C1 segment of cervical spinal cord (tissue), 14 donors: ENCODE measurements at regions not wholly inside any gene's neighbourhood (a gene's known extent, or its start where the extent isn't known, plus 50 kb on each side); places are given as distances from the start of the nearest gene placed in this dataset.
"Not testable (repeated sequence)": the region's sequence is repeated elsewhere in the genome, so short reads cannot be mapped to it uniquely, and the experiment has no call there.

ENCODE experiments used
- DNase-seq, 14 donors: peaks; one replicate each; lab custom pipeline; 2025; lab: John Stamatoyannopoulos, UW

DNA sequence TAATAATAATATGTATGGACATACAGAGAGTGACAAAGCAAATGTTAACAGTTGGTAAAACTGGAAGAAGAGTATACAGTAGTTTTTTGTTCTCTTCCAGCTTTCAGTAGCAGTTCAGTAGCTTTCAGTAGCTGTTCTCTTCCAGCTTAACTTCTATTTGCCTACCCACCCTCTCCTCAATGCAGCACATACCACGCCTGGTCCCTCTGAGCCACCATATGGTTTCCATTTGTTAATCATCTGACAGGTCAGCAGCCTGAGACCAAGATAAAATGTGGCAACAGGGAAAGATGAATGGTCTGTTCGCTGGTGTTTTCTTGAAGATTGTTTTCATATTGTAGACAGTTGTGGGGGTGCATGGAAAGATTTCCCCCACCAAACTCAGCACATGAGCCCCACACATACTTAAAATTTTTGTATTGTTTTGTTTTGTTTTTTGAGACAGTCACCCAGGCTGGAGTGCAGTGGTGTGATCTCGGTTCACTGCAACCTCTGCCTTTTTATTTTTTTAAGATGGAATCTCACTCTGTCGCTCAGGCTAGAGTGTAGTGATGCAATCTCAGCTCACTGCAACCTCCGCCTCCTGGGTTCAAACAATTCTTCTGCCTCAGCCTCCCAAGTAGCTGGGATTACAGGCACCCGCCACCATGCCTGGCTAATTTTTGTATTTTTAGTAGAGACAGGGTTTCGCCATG, 56.8 kb downstream of the ATP6V0E2 start:
- peak in 1 of 14 donors; percentile 23 for DNase-seq

GRCh38 chr7:149933776-149934175, 60.0 kb downstream of the ATP6V0E2 start:
- DNase-seq = not testable (repeated sequence)

DNA sequence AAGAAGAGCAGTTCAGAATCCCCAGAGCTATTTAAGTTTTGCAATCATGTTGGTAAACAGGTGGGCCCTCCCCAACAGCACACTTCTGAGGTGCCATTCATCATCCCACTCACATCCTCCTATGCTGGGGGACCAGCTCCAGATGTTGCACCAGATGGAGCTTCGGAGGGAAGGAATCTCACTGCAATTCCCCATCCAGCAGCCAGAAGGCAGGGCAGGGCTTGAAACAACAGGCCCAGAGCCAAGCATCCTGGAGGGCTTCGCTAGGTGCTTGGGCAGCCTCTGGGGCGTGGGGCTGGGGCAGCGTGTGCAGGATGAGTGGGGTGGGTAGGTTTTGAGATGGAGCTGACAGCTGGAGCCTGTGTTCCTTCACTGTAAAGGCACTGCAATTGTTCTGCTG, 73.6 kb downstream of the ATP6V0E2 start:
- not testable (repeated sequence) for DNase-seq

DNA sequence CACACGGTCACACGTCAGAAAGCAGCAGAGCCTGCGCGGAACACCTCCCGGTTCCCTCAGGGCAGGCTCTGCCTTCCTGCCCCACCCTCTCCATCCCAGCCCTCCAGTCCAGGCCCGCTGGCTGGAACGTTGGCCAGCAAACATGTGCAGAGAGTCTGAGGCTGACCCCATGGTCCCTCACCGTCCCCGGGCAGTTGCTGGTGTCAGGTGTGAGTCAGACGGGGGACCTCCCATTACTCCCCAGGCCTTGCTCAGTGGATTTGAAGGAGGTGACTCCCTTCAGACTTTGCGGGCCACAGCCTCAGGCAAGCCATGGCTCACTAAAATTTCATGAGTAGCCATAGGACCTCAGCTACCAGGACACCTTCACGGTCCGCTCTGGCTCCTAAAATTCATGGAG, 74.7 kb downstream of the ATP6V0E2 start:
- DNase-seq = not testable (repeated sequence)

GRCh38 chr7:149949863-149950577, 76.3 kb downstream of the ATP6V0E2 start:
- DNase-seq = not testable (repeated sequence)

DNA sequence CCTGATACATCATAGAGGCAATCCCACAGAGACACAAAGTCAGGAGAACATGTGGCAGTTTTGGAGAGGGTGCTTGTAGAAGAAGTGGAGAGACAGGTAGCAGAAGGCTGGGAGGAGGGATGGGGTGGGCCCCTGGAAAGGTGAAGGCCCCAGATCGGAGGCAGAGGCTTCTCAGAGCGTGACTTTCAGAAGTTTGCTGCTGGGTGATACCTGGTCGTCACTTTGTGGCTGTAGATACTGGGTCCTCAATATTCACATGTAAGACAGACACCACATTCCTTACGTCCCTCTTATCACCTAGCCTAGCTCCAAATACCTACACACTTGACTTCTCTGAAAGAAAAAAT, 76.8 kb downstream of the ATP6V0E2 start:
- not testable (repeated sequence) for DNase-seq

DNA sequence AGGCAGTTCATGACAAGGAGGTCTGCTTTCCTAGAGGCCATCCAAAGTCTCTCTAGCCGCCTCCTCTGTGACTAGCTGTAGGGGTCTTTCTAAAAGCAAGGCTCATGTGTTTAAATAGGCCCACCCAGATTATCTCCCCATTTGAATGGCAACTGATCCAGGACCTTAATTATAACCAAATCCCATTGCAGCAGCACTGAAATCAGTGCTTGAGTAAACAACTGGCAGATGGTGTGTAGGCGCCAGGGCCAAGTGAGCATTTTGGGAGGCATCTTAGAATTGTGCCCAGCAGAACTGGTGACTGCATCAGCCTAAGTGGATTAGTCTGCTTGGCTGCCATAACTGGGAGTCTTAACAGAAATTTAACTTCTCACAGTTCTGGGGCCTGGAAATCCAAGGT, 77.8 kb downstream of the ATP6V0E2 start:
- peak in 1 of 14 donors; percentile 26 for DNase-seq

DNA sequence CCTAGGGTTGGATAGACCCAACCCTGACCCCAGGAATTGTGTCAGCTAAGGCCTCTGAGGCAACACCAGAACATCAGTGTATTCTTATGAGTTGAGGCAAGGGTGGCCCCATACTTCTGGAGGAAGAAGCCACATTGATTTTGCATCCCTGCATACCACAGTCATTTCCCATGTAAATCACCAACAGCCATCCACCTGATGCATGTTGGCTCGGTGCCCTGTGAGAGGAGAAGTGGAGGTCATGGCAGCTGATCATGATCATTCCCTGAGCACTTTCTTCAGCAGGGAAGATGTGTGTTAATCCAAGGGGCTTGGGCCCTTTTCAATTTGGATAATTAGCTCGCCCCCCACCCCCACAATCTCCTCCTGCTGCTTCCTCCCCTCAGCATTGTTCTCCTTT, 85.1 kb downstream of the ATP6V0E2 start:
- not testable (repeated sequence) for DNase-seq

GRCh38 chr7:149960863-149961262, 87.1 kb downstream of the ATP6V0E2 start:
- not testable (repeated sequence) for DNase-seq

DNA sequence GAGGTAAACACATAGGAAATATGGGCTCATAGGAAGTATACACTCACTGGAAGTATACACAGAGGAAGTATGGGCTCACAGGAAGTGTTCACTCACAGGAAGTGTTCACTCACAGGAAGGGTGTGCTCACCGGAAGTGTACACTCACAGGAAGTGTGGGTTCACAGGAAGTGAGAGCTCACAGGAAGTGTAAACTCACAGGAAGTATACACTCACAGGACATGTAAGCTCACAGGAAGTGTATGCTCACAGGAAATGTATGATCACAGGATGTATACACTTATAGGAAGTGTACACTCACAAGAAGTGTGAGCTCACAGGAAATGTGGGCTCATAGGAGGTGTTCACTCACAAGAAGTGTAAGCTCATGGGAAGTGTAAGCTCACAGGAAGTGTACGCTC, 88.1 kb downstream of the ATP6V0E2 start:
- not testable (repeated sequence) for DNase-seq

DNA sequence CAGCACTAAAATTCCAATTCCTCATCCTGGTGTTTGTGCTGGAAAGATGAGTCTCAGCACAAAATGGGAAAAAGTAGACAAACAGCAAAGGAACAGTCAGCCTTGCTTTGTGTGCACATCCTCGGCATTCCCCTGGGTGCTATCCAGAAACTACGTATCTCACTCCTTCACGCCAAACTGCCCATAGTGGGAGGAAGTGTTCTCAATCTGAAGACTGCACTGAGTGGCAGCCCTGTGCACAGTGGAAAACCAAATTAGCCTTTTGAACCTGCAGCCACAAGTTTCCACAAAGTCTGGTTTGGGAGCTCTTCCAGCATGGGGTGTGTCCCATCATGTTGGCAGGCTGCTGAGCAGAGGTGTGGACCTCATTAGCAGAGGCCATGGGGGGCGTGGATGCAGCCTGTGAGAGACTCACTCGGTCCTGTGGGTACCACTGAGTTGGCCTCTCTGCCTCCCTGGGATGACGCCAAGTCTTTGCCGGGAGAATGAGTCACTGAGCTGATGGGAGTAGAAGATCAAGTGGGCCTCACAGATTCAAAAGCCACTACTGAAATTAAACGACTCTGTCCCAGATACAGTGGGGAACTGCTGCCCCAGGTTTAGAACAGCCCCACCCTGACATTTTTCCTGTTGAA, 89.0 kb downstream of the ATP6V0E2 start:
- peak in 2 of 14 donors; percentile 49 to 69 for DNase-seq

GRCh38 chr7:149963985-149964384, 90.2 kb downstream of the ATP6V0E2 start:
- not testable (repeated sequence) for DNase-seq

- DNase-seq = not testable (repeated sequence)
Observed at GRCh38 chr7:149966444-149966843, 92.7 kb downstream of the ATP6V0E2 start.

DNA sequence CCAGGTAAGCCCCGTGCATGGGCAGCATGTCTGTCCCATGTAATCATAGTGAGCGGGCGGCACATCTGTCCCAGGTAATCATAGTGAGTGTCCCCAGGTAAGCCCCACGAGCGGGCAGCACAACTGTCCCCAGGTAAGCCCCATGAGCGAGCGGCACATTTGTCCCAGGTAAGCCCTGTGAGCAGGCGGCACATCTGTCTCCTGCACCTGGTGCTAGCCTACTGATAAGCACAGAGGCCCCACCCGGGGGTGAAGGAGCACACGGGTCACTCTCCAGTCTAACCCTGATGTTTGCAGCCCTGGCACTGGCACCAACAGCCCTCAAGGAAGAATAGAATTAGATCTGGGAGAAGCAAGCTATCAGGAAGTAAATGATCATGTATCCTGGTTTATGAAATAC, 99.2 kb downstream of the ATP6V0E2 start:
- DNase-seq = not testable (repeated sequence)

DNA sequence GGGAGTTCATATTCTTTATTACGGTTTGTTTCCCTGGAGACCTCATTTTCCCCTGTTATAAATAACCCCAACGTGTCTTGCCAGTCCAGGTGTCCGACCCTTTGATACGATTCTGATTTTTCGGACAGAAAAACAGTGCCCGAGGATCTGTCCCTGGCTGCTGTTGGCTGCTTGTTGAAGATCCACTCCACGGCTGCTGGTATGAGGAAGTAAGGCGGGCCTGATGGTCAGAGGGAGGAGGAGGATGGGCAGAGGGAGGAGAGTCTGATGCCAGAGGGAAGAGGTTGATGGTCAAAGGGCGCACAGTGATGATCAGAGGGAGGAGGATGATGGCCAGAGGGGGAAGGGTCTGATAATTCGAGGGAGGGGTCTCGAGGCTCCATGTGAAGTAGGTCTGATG, 99.9 kb downstream of the ATP6V0E2 start:
- not testable (repeated sequence) for DNase-seq

DNA sequence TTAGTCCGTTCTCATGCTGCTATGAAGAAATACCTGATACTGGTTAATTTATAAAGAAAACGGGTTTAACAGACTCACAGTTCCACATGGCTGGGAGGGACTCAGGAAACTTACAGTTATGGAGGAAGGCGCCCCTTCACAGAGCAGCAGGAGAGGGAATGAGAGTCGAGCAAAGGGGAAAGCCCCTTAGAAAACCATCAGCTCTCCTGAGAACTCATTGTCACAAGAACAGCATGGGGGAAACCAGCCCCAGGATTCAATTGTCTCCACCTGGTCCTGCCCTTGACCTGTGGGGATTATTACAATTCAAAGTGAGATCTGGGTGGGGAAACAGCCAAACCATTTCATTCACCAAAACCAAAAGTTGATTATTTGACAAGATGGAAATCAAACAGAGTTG, 101.8 kb downstream of the ATP6V0E2 start:
- not testable (repeated sequence) for DNase-seq

DNA sequence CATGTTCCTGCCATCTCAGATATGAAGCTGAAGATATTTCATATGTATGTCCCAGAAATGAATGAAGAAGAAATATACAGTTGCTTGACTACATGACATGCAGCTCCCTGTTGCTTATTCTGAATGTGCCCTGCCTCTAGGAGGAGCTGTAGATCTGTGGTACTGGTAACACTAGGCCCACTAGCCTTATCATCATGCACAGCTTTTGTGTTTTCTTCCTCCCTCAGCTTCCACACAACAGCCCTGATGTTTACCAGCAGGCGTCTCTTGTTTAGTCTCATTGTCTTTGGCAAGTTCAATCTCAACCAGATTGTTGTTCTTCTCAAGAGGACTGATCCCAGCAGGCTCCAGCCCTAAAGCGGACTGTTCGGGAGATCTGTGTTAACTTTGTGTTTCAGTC, 104.8 kb downstream of the ATP6V0E2 start:
- not testable (repeated sequence) for DNase-seq

- not testable (repeated sequence) for DNase-seq
Observed at GRCh38 chr7:149978944-149979343, 105.2 kb downstream of the ATP6V0E2 start.

DNA sequence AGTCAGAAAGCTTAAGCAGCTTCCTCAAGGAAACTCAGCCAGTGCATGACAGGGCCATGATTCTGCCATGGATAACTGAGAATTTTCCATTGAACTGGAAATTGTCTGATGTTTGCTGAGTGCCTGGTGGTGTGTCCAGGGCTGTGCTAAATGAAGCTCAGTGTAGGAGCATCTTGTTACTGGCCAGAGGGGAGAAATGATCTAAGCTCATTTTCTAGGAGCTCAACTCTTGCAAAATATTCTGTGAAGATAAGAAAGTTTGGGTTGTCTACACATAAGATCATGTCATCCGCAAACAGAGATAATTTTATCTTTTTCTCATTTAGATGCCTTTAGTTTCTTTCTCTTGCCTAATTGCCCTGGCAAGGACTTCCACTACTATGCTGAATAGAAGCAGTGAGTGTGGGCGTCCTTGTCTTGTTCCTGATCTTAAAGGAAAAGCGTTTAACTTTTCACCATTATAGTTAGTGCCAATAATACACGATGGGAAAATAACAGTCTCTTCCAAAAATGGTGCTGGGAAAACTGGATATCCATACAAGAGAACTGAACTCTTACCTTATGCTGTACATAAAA, 108.9 kb downstream of the ATP6V0E2 start:
- not testable (repeated sequence) for DNase-seq

- DNase-seq = not testable (repeated sequence)
Observed at GRCh38 chr7:149986866-149987265, 113.1 kb downstream of the ATP6V0E2 start.

GRCh38 chr7:149991652-149992302, 118.0 kb downstream of the ATP6V0E2 start:
- not testable (repeated sequence) for DNase-seq

DNA sequence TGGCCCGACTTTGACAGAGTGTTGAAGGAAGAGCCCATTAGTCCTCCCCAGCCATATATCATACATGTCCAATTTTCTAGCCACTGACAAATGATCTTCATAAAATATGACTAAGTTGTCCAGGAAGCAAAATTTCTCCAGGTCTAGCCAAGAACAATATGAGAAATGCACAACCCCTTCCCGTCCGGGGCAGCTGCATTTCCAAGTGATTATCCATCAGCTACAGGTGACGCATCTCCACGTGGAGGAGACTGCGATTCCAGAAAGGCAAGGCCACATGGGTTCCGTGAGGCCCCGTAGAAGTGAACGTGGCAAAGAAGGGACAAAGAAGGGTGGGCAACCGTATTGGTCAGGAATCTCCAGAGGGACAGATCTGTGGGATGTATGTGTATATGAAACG, 118.6 kb downstream of the ATP6V0E2 start:
- DNase-seq = not testable (repeated sequence)
